COLO668 (cell line): ENCODE measurements at regions not wholly inside any gene's neighbourhood (a gene's known extent, or its start where the extent isn't known, plus 50 kb on each side); places are given as distances from the start of the nearest gene placed in this dataset.
"Not testable (repeated sequence)": the region's sequence is repeated elsewhere in the genome, so short reads cannot be mapped to it uniquely, and the experiment has no call there.

Experiments
- DNase-seq: peaks from one replicate; lab custom pipeline; 2025; ENCODE audit not compliant: unreplicated experiment; lab: John Stamatoyannopoulos, UW

DNA sequence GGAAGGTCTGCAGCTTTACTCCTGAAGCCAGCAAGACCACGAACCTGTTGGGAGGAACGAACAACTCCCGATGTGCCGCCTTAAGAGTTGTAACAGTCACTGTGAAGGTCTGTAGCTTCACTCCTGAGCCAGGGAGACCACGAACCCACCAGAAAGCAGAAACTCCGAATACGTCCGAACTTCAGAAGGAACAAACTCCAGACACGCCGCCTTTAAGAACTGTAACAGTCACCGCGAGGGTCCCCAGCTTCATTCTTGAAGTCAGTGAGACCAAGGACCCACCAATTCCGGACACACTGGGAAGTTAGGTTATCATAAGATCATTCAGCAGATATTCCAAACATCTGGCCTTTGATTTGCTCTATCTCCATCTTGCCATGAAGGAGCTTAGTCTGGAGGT, 1623.0 kb downstream of the SLITRK1 start:
- no peak for DNase-seq

GRCh38 chr13:82257790-82258507, 1624.3 kb downstream of the SLITRK1 start:
- DNase-seq: no peak

DNA sequence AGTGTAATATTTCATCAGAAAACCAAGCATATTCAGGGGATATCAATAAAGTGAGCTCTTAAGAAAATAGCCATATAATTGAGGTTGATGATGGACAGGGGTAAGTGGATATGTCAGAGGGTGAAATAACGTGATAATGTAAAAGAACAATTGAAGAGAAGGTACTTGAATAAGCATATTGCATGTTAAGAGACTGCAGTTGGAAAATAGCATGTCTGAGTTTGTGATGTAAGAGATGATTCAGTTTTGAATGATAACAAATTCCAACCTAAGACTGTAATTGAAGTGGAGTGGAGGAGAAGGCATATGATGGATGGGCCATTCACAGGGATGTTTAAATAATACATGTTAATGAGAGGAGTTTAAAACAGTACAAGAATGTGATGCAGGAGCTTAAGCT, 1633.5 kb downstream of the SLITRK1 start:
- DNase-seq: no peak

DNA sequence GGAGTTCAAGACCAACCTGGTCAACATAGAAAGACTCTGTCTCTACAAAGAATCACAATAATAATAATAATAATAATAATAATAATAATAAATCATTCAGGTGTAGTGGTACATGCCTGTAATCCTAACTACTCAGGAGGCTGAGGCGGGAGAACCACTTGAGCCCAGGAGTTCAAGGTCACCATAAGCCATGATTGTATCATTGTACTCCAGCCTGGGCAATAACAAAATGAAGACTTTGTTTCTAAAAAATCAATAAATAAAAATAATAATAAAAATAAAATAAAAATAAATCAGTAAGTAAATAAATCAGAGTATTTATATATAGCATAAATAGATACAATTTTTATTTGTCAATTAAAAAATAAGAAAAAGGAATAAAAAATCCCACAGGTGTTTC, 1636.4 kb downstream of the SLITRK1 start:
- no peak for DNase-seq

DNA sequence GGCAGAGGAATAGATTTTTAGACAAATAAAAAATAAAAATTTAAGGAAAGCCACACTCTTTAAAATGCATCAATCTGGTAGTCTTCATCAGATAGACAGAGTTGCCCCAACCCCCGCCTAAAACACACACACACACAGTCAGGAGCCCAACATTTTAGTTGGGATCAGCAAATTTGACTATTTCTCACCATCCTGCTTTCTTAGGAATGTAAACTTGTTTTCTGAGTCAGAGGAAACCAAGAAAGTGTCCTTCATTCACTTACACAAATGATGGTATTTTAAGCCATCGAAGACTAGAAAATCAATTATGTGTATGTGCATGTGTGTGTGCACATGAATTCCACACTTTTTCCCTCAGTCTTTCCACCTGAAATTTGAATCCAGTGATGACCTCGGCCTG, 1657.5 kb downstream of the SLITRK1 start:
- DNase-seq: no peak

DNA sequence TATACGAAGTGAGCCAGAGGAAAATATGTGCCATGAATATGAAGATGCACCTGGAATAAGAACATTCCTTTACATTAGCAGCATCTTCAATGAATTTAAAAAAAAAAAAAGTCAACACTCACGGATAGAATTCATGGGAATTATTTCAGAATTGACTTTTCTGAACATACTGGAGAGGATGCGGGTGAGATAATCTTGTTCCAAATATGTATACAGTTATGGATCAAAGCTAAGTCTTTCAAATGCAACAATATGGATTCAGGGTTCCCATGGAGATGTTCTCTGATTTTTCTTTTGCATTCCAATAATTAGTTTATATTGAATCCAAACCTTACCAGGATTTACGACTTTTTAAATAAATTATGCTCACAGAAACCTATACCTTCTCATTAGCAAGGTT, 1660.7 kb downstream of the SLITRK1 start:
- DNase-seq: no peak

GRCh38 chr13:82220641-82221040, 1661.6 kb downstream of the SLITRK1 start:
- no peak for DNase-seq

DNA sequence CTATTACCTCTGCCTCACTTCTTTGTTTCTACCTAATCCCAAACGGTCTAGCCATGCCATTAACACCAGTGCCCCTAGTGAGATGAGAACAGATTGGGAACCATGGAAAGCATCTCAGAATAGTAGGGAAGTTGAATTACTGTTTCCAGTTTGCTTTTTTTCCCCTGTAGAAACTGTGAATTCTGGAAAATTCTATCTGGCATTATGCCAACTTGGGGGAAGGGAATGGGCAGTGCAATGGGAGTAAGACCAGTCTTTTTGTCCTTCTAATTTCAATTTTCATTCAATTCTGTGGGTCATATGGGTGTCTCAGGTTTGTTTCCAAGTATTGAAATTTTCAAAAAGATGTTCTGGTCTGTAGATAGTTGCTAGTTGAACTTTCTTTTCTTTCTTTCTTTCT, 1666.1 kb downstream of the SLITRK1 start:
- DNase-seq: no peak

DNA sequence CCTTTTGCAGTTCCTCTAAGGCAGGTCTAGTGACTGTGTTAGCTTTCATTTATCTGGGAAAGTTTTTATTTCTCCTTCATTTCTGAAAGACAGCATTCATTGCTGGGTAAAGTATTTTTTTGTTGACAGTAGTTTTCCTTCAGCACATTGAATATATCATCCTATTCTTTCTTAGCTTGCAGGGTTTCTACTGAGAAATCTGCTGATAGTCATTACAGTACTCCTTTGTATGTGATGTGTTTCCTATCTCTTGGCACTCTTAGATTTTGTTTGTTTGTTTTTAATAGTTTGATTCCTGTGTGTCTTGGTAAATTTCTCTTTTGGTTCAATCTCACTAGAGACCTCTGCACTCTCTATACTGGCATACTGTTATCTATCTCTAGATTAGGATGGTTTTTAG, 1667.9 kb downstream of the SLITRK1 start:
- no peak for DNase-seq

- no peak for DNase-seq
Measured at GRCh38 chr13:82206241-82206640, 1676.0 kb downstream of the SLITRK1 start.

DNA sequence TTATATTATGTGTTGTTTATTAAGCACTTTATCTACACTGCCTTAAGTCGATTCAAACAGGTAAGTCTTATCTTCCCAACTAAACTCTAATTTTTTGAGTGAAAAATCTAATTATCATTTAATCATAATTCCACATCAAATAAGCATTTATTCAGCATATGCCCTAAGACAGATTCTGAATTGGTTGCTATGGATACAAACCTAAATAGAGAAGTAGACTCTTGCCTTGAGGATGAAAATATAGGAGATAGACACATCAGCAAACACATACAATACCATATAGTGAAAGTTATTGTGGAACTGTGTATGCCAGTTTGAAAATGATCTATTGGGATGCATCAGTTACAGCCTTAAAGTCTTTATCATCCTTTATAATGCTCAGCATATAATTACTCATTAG, 1679.9 kb downstream of the SLITRK1 start:
- DNase-seq: no peak

DNA sequence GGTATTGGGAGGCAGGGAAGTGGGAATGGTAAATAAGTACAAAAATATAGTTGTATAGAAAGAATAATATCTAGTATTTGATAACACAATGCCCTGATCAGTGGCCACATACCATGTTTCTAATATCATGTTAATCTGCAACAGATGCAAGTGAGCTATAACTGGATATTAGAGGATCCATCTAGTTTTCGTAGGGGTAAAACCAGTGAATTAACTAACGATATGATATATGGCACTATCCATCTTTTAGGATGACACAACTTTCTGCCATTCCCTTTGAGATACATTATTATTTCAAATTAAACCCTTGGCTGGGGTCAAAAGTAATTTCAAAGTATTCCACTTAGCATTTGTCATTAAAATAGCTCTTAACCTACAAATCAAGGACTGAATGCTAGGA, 1686.2 kb downstream of the SLITRK1 start:
- DNase-seq: no peak

GRCh38 chr13:82187227-82187626, 1695.0 kb downstream of the SLITRK1 start:
- DNase-seq: no peak

DNA sequence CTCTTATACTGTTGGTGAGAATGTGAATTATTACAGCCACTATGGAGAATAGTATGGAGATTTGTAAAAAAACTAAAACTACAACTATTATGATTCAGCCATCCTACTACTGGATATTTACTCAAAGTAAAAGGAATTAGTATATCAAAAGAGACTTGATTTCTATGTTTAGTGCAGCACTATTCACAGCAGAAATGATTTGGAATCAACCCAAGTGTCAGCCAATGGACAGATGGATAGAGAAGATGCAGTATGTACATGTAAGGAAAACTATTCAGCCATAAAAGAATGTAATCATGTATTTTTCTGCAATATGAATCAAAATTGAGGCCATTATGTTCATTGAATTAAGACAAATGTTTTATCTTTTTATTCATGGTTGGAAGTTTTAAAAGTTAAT, 1705.5 kb downstream of the SLITRK1 start:
- DNase-seq: no peak

- DNase-seq: no peak
Measured at GRCh38 chr13:82165396-82166174, 1716.7 kb downstream of the SLITRK1 start.

GRCh38 chr13:82164780-82165395, 1717.4 kb downstream of the SLITRK1 start:
- not testable (repeated sequence) for DNase-seq

GRCh38 chr13:82147526-82147925, 1734.7 kb downstream of the SLITRK1 start:
- DNase-seq: no peak

GRCh38 chr13:82136880-82137279, 1745.4 kb downstream of the SLITRK1 start:
- no peak for DNase-seq

- DNase-seq: no peak
Measured at GRCh38 chr13:82129281-82129680, 1753.0 kb downstream of the SLITRK1 start.

- DNase-seq: no peak
Measured at GRCh38 chr13:82118589-82118988, 1763.7 kb downstream of the SLITRK1 start.

DNA sequence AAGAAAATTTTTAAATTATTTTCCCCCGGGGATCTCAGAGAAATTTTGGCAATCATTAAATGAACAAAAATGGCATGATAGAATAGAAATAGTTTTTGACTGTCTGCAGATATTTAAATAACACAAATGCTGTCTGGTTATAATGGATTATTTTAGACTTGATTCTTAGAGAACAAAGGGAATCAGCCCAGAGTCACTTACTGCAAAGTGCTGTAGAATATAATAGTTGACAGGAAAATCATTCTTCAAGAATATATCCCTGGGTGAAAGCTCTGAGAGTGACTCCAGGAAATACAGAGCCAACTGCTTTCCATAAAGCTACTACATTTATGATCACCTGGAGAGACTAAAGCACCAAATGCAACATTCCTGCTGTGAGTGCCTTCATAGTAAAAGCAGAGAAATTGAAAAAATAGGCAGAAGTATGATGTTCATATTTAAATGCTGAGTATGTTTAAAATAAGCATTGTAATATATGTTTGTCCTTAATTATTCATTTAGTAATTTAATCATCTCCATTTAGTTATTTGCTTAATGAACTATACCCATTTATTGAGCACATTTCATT, 1765.8 kb downstream of the SLITRK1 start:
- DNase-seq: no peak

DNA sequence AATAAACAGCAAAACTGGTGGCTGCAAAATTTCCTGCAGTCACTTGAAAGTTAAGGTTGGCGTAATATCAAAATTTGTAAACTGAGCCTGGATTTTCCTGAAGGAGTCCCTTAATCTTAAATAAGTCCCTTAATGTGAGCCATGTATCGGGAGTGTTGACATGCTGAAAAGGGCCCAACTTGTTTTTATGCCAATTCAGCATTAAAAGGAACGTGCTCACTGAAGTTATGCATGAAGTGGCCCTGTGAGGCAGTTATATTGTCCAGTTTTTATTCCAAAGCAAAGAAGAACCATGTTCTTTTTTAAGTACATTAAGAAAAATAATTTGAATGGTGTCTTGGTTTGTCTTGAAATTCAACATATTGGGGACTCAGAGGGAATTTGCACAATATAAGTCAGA, 1766.9 kb downstream of the SLITRK1 start:
- no peak for DNase-seq
